NCI-H526 treated with DMSO at 0.1 percent for 48 hours (cell line): ENCODE measurements at regions not wholly inside any gene's neighbourhood (a gene's known extent, or its start where the extent isn't known, plus 50 kb on each side); places are given as distances from the start of the nearest gene placed in this dataset.
A peak's percentile ranks its signal among the peaks of the same experiment; 100 is the strongest.

ENCODE experiments used
- DNase-seq: peaks from one replicate; lab custom pipeline; 2025; lab: John Stamatoyannopoulos, UW

- no peak for DNase-seq
These were observed 57.6 kb upstream of the GRAMD2B start for GRCh38 chr5:126365446-126366198.

GRCh38 chr5:126366199-126366560, 57.0 kb upstream of the GRAMD2B start:
- no peak for DNase-seq

- DNase-seq, result peak; percentile 65
These were observed 54.9 kb upstream of the GRAMD2B start for GRCh38 chr5:126368239-126368812.

GRCh38 chr5:126369083-126369482, 54.1 kb upstream of the GRAMD2B start:
- DNase-seq, result no peak

GRCh38 chr5:126369995-126370731, 53.0 kb upstream of the GRAMD2B start:
- peak; percentile 31 for DNase-seq

GRCh38 chr5:126370796-126371718, 52.2 kb upstream of the GRAMD2B start:
- DNase-seq, result peak; percentile 14

- no peak for DNase-seq
These were observed 49.7 kb upstream of the GRAMD2B start for GRCh38 chr5:126373375-126374108.
